SU-DHL-6 (cell line): ENCODE measurements at regions not wholly inside any gene's neighbourhood (a gene's known extent, or its start where the extent isn't known, plus 50 kb on each side); places are given as distances from the start of the nearest gene placed in this dataset.
A peak's percentile ranks its signal among the peaks of the same experiment; 100 is the strongest.

ENCODE experiments used
- H2AFZ ChIP-seq: fragments of 200-600 bp; sonication (generic); 2 replicates; pipeline ENCODE4 v1.6.1; 2014; ENCODE audit warnings: low read depth, mild to moderate bottlenecking, moderate library complexity, mixed read lengths, antibody characterized with exemption, low read length; ENCODE audit not compliant: severe bottlenecking
- H3F3A ChIP-seq: fragments of 200-600 bp; shearing (Covaris generic); 2 replicates; pipeline ENCODE4 v1.6.0; 2016; ENCODE audit warnings: antibody characterized with exemption, mild to moderate bottlenecking; ENCODE audit not compliant: insufficient read depth
- H3K27ac ChIP-seq: fragments of 200-600 bp; sonication (generic); 2 replicates; pipeline ENCODE4 v1.5.1; 2016; ENCODE audit warnings: low read depth, mild to moderate bottlenecking, low read length, moderate library complexity, mixed read lengths
- H3K27me3 ChIP-seq: fragments of 200-600 bp; sonication (generic), shearing (Covaris generic); 2 replicates; pipeline ENCODE4 v1.6.0; 2014; ENCODE audit warnings: mild to moderate bottlenecking, low read length
- H3K36me3 ChIP-seq: fragments of 200-600 bp; sonication (generic); 2 replicates; pipeline ENCODE4 v1.6.1; 2014; ENCODE audit warnings: mild to moderate bottlenecking, low read length, mixed read lengths
- H3K4me2 ChIP-seq: fragments of 300-600, 200-600 bp; shearing (Covaris generic), sonication (generic); 2 replicates; pipeline ENCODE4 v1.6.0; 2014; ENCODE audit warnings: low read length, low read depth, mild to moderate bottlenecking; ENCODE audit not compliant: poor library complexity, severe bottlenecking
- H3K4me3 ChIP-seq: fragments of 200-600 bp; sonication (generic); 2 replicates; pipeline ENCODE4 v1.5.1; 2014; ENCODE audit warnings: antibody characterized with exemption, low read length, mild to moderate bottlenecking, mixed read lengths; ENCODE audit not compliant: insufficient read depth, poor library complexity, severe bottlenecking
- H3K79me2 ChIP-seq: fragments of 200-600 bp; sonication (generic); 2 replicates; pipeline ENCODE4 v1.6.1; 2014; ENCODE audit warnings: mild to moderate bottlenecking, low read length, moderate library complexity; ENCODE audit not compliant: insufficient read depth
- H3K9ac ChIP-seq: fragments of 200-600 bp; sonication (generic); 2 replicates; pipeline ENCODE4 v1.7.0; 2014; ENCODE audit warnings: mild to moderate bottlenecking, low read length
- H3K9me2 ChIP-seq: fragments of 200-600 bp; sonication (generic); replicated peaks from 2 replicates; pipeline ENCODE4 v1.6.1; 2014; ENCODE audit warnings: low read length; ENCODE audit not compliant: insufficient read depth
- H3K9me3 ChIP-seq: fragments of 200-600 bp; sonication (generic); 2 replicates; pipeline ENCODE4 v1.6.1; 2014; ENCODE audit warnings: low read length, mixed read lengths; ENCODE audit not compliant: insufficient read depth
- H4K20me1 ChIP-seq: fragments of 200-600 bp; sonication (generic); 2 replicates; pipeline ENCODE4 v1.6.1; 2014; ENCODE audit warnings: low read depth, mild to moderate bottlenecking, antibody characterized with exemption, low read length, moderate library complexity, mixed read lengths
- CTCF ChIP-seq: fragments of 200-600 bp; sonication (generic); IDR thresholded peaks from one replicate; pipeline ENCODE4 v1.5.1; 2017; ENCODE audit warnings: antibody characterized with exemption, mild to moderate bottlenecking, low read length, moderate library complexity; ENCODE audit not compliant: insufficient read depth, poor library complexity, severe bottlenecking
- EZH2phosphoT487 ChIP-seq: fragments of 200-600 bp; sonication (generic), shearing (Covaris generic); conservative IDR thresholded peaks from 2 replicates; pipeline ENCODE4 v1.6.1; 2018; ENCODE audit warnings: mild to moderate bottlenecking, antibody characterized with exemption, low read length, moderate library complexity, mixed read lengths

DNA sequence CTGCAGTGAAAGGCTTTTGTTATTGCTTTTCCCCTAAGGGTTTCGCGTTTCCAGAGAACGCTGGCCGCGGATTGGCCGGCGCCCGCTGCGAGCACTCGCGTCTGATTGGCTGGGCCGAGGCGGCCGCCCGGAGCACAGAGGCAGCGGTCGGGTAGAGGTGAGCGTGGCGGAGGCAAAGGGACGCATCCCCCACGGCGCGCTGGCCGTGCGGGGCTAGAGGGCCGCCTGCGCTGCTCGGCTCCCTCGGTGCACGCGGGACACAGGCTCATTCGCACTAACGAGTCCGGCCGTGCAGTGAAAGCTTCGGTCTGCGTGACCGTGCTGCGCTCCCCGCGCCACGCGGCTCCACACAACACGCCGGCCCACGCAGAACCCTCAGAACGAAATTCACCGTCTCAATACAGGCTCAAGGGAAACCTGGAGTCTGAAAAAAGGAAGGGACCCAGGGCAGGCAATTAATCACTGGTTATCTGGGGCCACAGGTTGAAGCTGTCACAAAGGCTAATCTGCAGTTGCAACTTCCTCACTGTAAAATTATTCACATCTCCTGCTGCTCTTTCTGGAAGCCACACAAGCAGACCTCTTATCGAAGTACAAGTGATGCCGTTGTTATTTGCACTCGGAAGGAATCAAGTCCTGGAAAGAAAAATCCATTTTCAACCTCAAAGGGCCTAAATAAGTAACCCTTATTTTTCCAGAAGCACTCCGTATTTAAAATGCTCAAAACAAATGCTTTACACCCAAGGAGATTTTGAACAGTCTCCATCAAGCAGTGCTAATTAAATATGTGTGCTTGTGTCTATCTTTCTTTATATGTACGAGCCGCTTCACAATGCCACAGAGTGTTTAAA, 94.6 kb downstream of the ZNF608 start:
- TF ChIP-seq EZH2phosphoT487 (no peak), CTCF (no peak)
- Histone ChIP-seq H3K9ac (peak overlapping the region; percentile 76), H3K9me2 (no peaks in the 10 kb centered on the region), H3K27me3 (no peaks in the 10 kb centered on the region), H4K20me1 (no peaks in the 10 kb centered on the region), H3K4me2 (peak overlapping the region; percentile 93), H2AFZ (no peak overlapping the region), H3K27ac (peak overlapping the region; percentile 98), H3K79me2 (peaks cover 85% of the 10 kb centered on the region), H3K4me3 (peak overlapping the region; percentile 45), H3F3A (peaks cover 72% of the 10 kb centered on the region), H3K9me3 (no peaks in the 10 kb centered on the region), H3K36me3 (peaks cover 14% of the 10 kb centered on the region; the same call in 1 of the 2 replicates)

- H2AFZ ChIP-seq = no peak overlapping the region
- H3K4me2 ChIP-seq = peak overlapping the region; percentile 93
Measured at GRCh38 chr5:124650951-124651662, 95.3 kb downstream of the ZNF608 start.

DNA sequence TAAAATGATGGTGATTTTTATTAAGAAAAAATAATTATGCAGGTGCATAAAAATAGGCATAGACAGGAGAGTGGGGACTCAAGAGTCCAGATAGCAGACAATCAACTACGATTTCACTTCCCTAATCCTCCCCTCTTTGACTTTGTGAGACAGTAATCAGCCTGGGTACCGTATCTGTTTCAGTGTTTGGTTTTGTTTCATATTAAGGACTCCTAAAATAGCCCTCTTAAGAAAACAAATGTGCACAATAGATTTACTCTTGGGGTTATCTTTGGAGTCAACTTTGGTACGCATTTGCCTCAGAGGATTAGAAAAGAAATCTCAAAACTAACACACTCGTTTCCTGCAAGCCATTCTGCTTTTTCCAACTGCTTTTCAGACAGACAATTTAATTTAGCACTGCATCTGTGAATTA, 96.3 kb downstream of the ZNF608 start:
- Histone ChIP-seq H3K9me3 (no peaks in the 10 kb centered on the region), H3K79me2 (peaks cover 75% of the 10 kb centered on the region), H3K27me3 (no peaks in the 10 kb centered on the region), H3K36me3 (peaks cover 14% of the 10 kb centered on the region; the same call in 1 of the 2 replicates), H3K4me3 (peak overlapping the region; percentile 45), H3K27ac (peak overlapping the region; percentile 98), H3K9me2 (no peaks in the 10 kb centered on the region), H3K4me2 (peak overlapping the region; percentile 93), H3F3A (peaks cover 65% of the 10 kb centered on the region), H4K20me1 (no peaks in the 10 kb centered on the region), H2AFZ (no peak overlapping the region), H3K9ac (peak overlapping the region; percentile 76)
- no peak for TF ChIP-seq EZH2phosphoT487
- TF ChIP-seq CTCF = no peak

More at GRCh38 chr5:124650951-124651662, 95.3 kb downstream of the ZNF608 start:
- Histone ChIP-seq H4K20me1 (no peaks in the 10 kb centered on the region), H3K9me2 (no peaks in the 10 kb centered on the region), H3K9ac (peak overlapping the region; percentile 76), H3K27ac (peak overlapping the region; percentile 98), H3K9me3 (no peaks in the 10 kb centered on the region), H3F3A (peaks cover 71% of the 10 kb centered on the region), H3K27me3 (no peaks in the 10 kb centered on the region), H3K4me3 (peak overlapping the region; percentile 45), H3K79me2 (peaks cover 82% of the 10 kb centered on the region), H3K36me3 (peaks cover 14% of the 10 kb centered on the region; the same call in 1 of the 2 replicates)
- TF ChIP-seq CTCF (no peak), EZH2phosphoT487 (no peak)
